ENCODE measurements at regions not wholly inside any gene's neighbourhood (a gene's known extent, or its start where the extent isn't known, plus 50 kb on each side); places are given as distances from the start of the nearest gene placed in this dataset.
"Not testable (repeated sequence)": the region's sequence is repeated elsewhere in the genome, so short reads cannot be mapped to it uniquely, and the experiment has no call there.

- no peak for TF ChIP-seq CTCF (IDR thresholded peaks at IDR 0.05; ENCODE audit: low read depth, low read length, missing control alignments)
- no peak overlapping the region for H3K4me3 ChIP-seq (ENCODE audit: low read depth, low read length)
- in situ Hi-C loops (cut with HindIII; ENCODE audit: low sequenced_read_pairs): no loop called here
- no peak for DNase-seq (ENCODE audit: low read depth)
Measured at GRCh38 chr4:82108506-82108905, 265.3 kb downstream of the HNRNPD start.

GRCh38 chr4:82104578-82104977, 269.2 kb downstream of the HNRNPD start:
- in situ Hi-C loops (cut with HindIII; ENCODE audit: low sequenced_read_pairs): no loop called here
- TF ChIP-seq CTCF (IDR thresholded peaks at IDR 0.05; ENCODE audit: low read depth, low read length, missing control alignments): no peak

GRCh38 chr4:82099928-82100579, 273.7 kb downstream of the HNRNPD start:
- in situ Hi-C loops (cut with HindIII; ENCODE audit: low sequenced_read_pairs): no loop called here
- DNase-seq (ENCODE audit: low read depth): peak; percentile 22
- no peak overlapping the region for H3K4me3 ChIP-seq (ENCODE audit: low read depth, low read length)
- no peak for TF ChIP-seq CTCF (IDR thresholded peaks at IDR 0.05; ENCODE audit: low read depth, low read length, missing control alignments)

More at GRCh38 chr4:82104578-82104977, 269.2 kb downstream of the HNRNPD start:
- DNase-seq (ENCODE audit: low read depth): no peak
- H3K4me3 ChIP-seq (ENCODE audit: low read depth, low read length): no peak overlapping the region

GRCh38 chr4:82097504-82097903, 276.3 kb downstream of the HNRNPD start:
- peak; percentile 45 for DNase-seq (ENCODE audit: low read depth)
- TF ChIP-seq CTCF (IDR thresholded peaks at IDR 0.05; ENCODE audit: low read depth, low read length, missing control alignments): no peak

GRCh38 chr4:82090717-82091116, 283.1 kb downstream of the HNRNPD start:
- in situ Hi-C loops (cut with HindIII; ENCODE audit: low sequenced_read_pairs): no loop called here
- no peak overlapping the region for H3K4me3 ChIP-seq (ENCODE audit: low read depth, low read length)
- no peak for DNase-seq (ENCODE audit: low read depth)
- no peak for TF ChIP-seq CTCF (IDR thresholded peaks at IDR 0.05; ENCODE audit: low read depth, low read length, missing control alignments)

More at GRCh38 chr4:82097504-82097903, 276.3 kb downstream of the HNRNPD start:
- no peak overlapping the region for H3K4me3 ChIP-seq (ENCODE audit: low read depth, low read length)
- in situ Hi-C loops (cut with HindIII; ENCODE audit: low sequenced_read_pairs): no loop called here

GRCh38 chr4:82084747-82085146, 289.0 kb downstream of the HNRNPD start:
- no peak overlapping the region for H3K4me3 ChIP-seq (ENCODE audit: low read depth, low read length)
- no peak for TF ChIP-seq CTCF (IDR thresholded peaks at IDR 0.05; ENCODE audit: low read depth, low read length, missing control alignments)
- in situ Hi-C loops (cut with HindIII; ENCODE audit: low sequenced_read_pairs): no loop called here
- no peak for DNase-seq (ENCODE audit: low read depth)

GRCh38 chr4:82077471-82077995, 296.3 kb downstream of the HNRNPD start:
- DNase-seq (ENCODE audit: low read depth); in situ Hi-C loops (cut with HindIII; ENCODE audit: low sequenced_read_pairs); H3K4me3 ChIP-seq (ENCODE audit: low read depth, low read length): not testable (repeated sequence)
